HEK293 (cell line): ENCODE measurements at regions not wholly inside any gene's neighbourhood (a gene's known extent, or its start where the extent isn't known, plus 50 kb on each side); places are given as distances from the start of the nearest gene placed in this dataset.

Experiments used
- CTCF ChIA-PET: fragments of 350-600 bp; formaldehyde crosslinking; extraction: SDS; loops from one replicate; lab custom pipeline; 2021; ENCODE audit warnings: antibody characterized with exemption; lab: Yijun Ruan, JAX
- POLR2A ChIA-PET: fragments of 300-600 bp; formaldehyde crosslinking; extraction: SDS; loops from one replicate; lab custom pipeline; 2020; ENCODE audit warnings: antibody characterized with exemption, inconsistent platforms; lab: Yijun Ruan, JAX
- H3K27ac ChIP-seq: fragments of 200-500 bp; sonication (Bioruptor generic); 2 replicates; pipeline ENCODE4 v1.5.1; 2014; ENCODE audit warnings: low read depth, low read length, control low read depth, inconsistent platforms; ENCODE audit errors: extremely low read depth
- H3K36me3 ChIP-seq, 2 experiments: fragments of 200-500 bp in 1 of 2; sonication (Bioruptor generic) in 1 of 2; 1 replicate in 1 of 2; 2 replicates in 1 of 2; pipeline ENCODE4 v1.5.1; 2014 to 2017; ENCODE audit warnings: inconsistent platforms in 2 of 2, low read length in 2 of 2; ENCODE audit not compliant: control insufficient read depth in 2 of 2, insufficient read depth in 1 of 2
- H3K4me1 ChIP-seq: fragments of 200-500 bp; sonication (Bioruptor generic); 2 replicates; pipeline ENCODE4 v1.5.1; 2014; ENCODE audit warnings: mild to moderate bottlenecking, low read length, inconsistent platforms; ENCODE audit not compliant: control insufficient read depth, insufficient read depth
- H3K4me3 ChIP-seq: 2 replicates; pipeline ENCODE4 v1.5.1; 2011; ENCODE audit warnings: low read depth, mild to moderate bottlenecking, control low read depth, low read length, moderate library complexity
- H3K9me3 ChIP-seq: fragments of 200-500 bp; sonication (Bioruptor generic); 2 replicates; pipeline ENCODE4 v1.5.1; 2014; ENCODE audit warnings: low read depth, low read length, inconsistent platforms; ENCODE audit not compliant: control insufficient read depth, insufficient read depth
- GFI1B ChIP-seq: fragments of 450-650 bp; formaldehyde crosslinking; IDR thresholded peaks from 2 replicates; pipeline ENCODE4 v1.5.1; 2016; ENCODE audit warnings: missing biosample characterization, missing genetic modification characterization
- KLF9 ChIP-seq: fragments of 450-650 bp; formaldehyde crosslinking; IDR thresholded peaks from 2 replicates; pipeline ENCODE4 v1.5.1; 2016; ENCODE audit warnings: missing biosample characterization, missing genetic modification characterization, low read depth
- SALL2 ChIP-seq: fragments of 450-650 bp; formaldehyde crosslinking; IDR thresholded peaks from 2 replicates; pipeline ENCODE4 v1.5.0; 2017; ENCODE audit warnings: missing biosample characterization, mild to moderate bottlenecking, missing genetic modification characterization, borderline replicate concordance
- SP2 ChIP-seq: fragments of 450-650 bp; formaldehyde crosslinking; IDR thresholded peaks from 2 replicates; pipeline ENCODE4 v1.5.1; 2016; ENCODE audit warnings: missing biosample characterization, missing genetic modification characterization
- YY1 ChIP-seq: fragments of 450-650 bp; formaldehyde crosslinking; IDR thresholded peaks from 2 replicates; pipeline ENCODE4 v1.5.1; 2018; ENCODE audit warnings: missing biosample characterization, missing genetic modification characterization
- ZNF114 ChIP-seq: fragments of 450-650 bp; formaldehyde crosslinking; IDR thresholded peaks from 2 replicates; pipeline ENCODE4 v1.5.0; 2017; ENCODE audit warnings: missing biosample characterization, missing genetic modification characterization
- ZNF146 ChIP-seq: fragments of 450-650 bp; formaldehyde crosslinking; IDR thresholded peaks from 2 replicates; pipeline ENCODE4 v1.5.1; 2016; ENCODE audit warnings: missing biosample characterization, missing genetic modification characterization
- ZNF174 ChIP-seq: fragments of 450-650 bp; formaldehyde crosslinking; IDR thresholded peaks from 2 replicates; pipeline ENCODE4 v1.5.0; 2017; ENCODE audit warnings: missing biosample characterization, mild to moderate bottlenecking, missing genetic modification characterization
- ZNF175 ChIP-seq: fragments of 450-650 bp; formaldehyde crosslinking; IDR thresholded peaks from 2 replicates; pipeline ENCODE4 v1.5.1; 2016; ENCODE audit warnings: missing biosample characterization, missing genetic modification characterization
- ZNF221 ChIP-seq: fragments of 450-650 bp; formaldehyde crosslinking; IDR thresholded peaks from 2 replicates; pipeline ENCODE4 v1.5.1; 2017; ENCODE audit warnings: missing biosample characterization, missing genetic modification characterization, borderline replicate concordance
- ZNF248 ChIP-seq: fragments of 450-650 bp; formaldehyde crosslinking; IDR thresholded peaks from 2 replicates; pipeline ENCODE4 v1.5.1; 2017; ENCODE audit warnings: missing biosample characterization, missing genetic modification characterization
- ZNF302 ChIP-seq: fragments of 450-650 bp; formaldehyde crosslinking; IDR thresholded peaks from 2 replicates; pipeline ENCODE4 v1.5.1; 2016; ENCODE audit warnings: missing biosample characterization, missing genetic modification characterization, low read depth
- ZNF530 ChIP-seq: fragments of 450-650 bp; formaldehyde crosslinking; IDR thresholded peaks from 2 replicates; pipeline ENCODE4 v1.5.1; 2016; ENCODE audit warnings: low read depth, missing biosample characterization, missing genetic modification characterization
- ZNF549 ChIP-seq: fragments of 450-650 bp; IDR thresholded peaks from 2 replicates; pipeline ENCODE4 v1.5.1; 2018; ENCODE audit warnings: missing biosample characterization, missing genetic modification characterization, mild to moderate bottlenecking, inconsistent platforms, moderate library complexity
- ZNF558 ChIP-seq: fragments of 450-650 bp; formaldehyde crosslinking; IDR thresholded peaks from 2 replicates; pipeline ENCODE4 v1.5.1; 2016; ENCODE audit warnings: missing biosample characterization, missing genetic modification characterization
- ZNF624 ChIP-seq: fragments of 450-650 bp; formaldehyde crosslinking; IDR thresholded peaks from 2 replicates; pipeline ENCODE4 v1.5.1; 2017; ENCODE audit warnings: missing biosample characterization, missing genetic modification characterization
- ZNF707 ChIP-seq: fragments of 450-650 bp; formaldehyde crosslinking; IDR thresholded peaks from 2 replicates; pipeline ENCODE4 v1.5.1; 2016; ENCODE audit warnings: missing biosample characterization, missing genetic modification characterization
- TF ChIP-seq, protein P1 (sequence below): sonication (generic); formaldehyde crosslinking; IDR thresholded peaks from 2 replicates; pipeline ENCODE4 v1.8.1; 2022; ENCODE audit warnings: mild to moderate bottlenecking, moderate library complexity, missing genetic modification reagents
- TF ChIP-seq, protein P2 (sequence below): fragments of 450-650 bp; formaldehyde crosslinking; IDR thresholded peaks from 2 replicates; pipeline ENCODE4 v1.5.1; 2016; ENCODE audit warnings: missing biosample characterization, missing genetic modification characterization
- TF ChIP-seq, protein P3 (sequence below): fragments of 450-650 bp; formaldehyde crosslinking; conservative IDR thresholded peaks from 2 replicates; pipeline ENCODE4 v1.5.1; 2016; ENCODE audit warnings: low read depth, missing biosample characterization, missing genetic modification characterization

DNA sequence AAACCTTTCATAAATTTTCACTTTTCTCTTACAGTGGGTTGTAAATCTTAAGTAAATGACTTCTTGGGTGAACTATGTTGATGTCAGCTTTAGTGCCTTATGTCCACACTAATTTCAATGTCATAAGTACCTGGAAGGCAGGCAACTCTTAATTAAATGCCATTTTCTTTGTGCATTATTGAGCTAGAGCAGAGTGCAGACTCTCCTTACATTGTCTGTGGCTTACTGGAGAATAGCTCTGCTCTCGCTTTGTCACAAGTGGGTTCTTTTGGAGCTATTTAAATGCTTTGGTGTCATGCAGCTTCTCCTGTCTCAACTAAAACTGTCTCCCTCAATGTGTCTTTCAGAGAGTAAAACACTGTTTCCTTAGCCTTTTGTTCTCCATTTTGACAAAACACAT, 411.6 kb downstream of the STIM2 start:
- H3K4me1 ChIP-seq: no peaks in the 10 kb centered on the region
- H3K9me3 ChIP-seq: no peaks in the 10 kb centered on the region
- no peaks in the 10 kb centered on the region for H3K36me3 ChIP-seq
- TF ChIP-seq ZNF558 (tag by site-specific recombination) (no peak), ZNF707 (tag by site-specific recombination) (no peak), ZNF174 (tag by site-specific recombination) (no peak), ZNF302 (tag by site-specific recombination) (no peak), ZNF175 (tag by site-specific recombination) (no peak), YY1 (no peak), ZNF624 (tag by site-specific recombination) (no peak), ZNF221 (tag by site-specific recombination) (no peak), SP2 (tag by site-specific recombination) (no peak), ZNF530 (tag by site-specific recombination) (no peak), ZNF248 (tag by site-specific recombination) (no peak), ZNF114 (no peak), SALL2 (tag by site-specific recombination) (no peak), ZNF146 (tag by site-specific recombination) (no peak), GFI1B (tag by site-specific recombination) (no peak), ZNF549 (tag by site-specific recombination) (no peak), KLF9 (tag by site-specific recombination) (no peak)
- TF ChIP-seq, protein P1, sequence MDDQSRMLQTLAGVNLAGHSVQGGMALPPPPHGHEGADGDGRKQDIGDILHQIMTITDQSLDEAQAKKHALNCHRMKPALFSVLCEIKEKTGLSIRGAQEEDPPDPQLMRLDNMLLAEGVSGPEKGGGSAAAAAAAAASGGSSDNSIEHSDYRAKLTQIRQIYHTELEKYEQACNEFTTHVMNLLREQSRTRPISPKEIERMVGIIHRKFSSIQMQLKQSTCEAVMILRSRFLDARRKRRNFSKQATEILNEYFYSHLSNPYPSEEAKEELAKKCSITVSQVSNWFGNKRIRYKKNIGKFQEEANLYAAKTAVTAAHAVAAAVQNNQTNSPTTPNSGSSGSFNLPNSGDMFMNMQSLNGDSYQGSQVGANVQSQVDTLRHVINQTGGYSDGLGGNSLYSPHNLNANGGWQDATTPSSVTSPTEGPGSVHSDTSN: no peak
- TF ChIP-seq, protein P2, sequence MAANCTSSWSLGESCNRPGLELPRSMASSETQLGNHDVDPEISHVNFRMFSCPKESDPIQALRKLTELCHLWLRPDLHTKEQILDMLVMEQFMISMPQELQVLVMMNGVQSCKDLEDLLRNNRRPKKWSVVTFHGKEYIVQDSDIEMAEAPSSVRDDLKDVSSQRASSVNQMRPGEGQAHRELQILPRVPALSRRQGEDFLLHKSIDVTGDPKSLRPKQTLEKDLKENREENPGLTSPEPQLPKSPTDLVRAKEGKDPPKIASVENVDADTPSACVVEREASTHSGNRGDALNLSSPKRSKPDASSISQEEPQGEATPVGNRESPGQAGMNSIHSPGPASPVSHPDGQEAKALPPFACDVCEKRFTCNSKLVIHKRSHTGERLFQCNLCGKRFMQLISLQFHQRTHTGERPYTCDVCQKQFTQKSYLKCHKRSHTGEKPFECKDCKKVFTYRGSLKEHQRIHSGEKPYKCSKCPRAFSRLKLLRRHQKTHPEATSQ: no peak
- TF ChIP-seq, protein P3, sequence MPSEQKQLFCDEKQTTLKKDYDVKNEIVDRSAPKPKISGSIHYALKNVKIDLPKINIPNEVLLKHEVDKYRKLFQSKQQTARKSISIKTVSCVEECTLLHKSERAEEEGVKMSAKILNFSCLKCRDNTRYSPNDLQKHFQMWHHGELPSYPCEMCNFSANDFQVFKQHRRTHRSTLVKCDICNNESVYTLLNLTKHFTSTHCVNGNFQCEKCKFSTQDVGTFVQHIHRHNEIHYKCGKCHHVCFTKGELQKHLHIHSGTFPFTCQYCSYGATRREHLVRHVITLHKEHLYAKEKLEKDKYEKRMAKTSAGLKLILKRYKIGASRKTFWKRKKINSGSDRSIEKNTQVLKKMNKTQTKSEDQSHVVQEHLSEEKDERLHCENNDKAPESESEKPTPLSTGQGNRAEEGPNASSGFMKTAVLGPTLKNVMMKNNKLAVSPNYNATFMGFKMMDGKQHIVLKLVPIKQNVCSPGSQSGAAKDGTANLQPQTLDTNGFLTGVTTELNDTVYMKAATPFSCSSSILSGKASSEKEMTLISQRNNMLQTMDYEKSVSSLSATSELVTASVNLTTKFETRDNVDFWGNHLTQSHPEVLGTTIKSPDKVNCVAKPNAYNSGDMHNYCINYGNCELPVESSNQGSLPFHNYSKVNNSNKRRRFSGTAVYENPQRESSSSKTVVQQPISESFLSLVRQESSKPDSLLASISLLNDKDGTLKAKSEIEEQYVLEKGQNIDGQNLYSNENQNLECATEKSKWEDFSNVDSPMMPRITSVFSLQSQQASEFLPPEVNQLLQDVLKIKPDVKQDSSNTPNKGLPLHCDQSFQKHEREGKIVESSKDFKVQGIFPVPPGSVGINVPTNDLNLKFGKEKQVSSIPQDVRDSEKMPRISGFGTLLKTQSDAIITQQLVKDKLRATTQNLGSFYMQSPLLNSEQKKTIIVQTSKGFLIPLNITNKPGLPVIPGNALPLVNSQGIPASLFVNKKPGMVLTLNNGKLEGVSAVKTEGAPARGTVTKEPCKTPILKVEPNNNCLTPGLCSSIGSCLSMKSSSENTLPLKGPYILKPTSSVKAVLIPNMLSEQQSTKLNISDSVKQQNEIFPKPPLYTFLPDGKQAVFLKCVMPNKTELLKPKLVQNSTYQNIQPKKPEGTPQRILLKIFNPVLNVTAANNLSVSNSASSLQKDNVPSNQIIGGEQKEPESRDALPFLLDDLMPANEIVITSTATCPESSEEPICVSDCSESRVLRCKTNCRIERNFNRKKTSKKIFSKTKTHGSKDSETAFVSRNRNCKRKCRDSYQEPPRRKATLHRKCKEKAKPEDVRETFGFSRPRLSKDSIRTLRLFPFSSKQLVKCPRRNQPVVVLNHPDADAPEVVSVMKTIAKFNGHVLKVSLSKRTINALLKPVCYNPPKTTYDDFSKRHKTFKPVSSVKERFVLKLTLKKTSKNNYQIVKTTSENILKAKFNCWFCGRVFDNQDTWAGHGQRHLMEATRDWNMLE (tag by site-specific recombination): no peak
- CTCF ChIA-PET: no interaction called here
- POLR2A ChIA-PET: no interaction called here
- no peak overlapping the region for H3K27ac ChIP-seq
- no peak overlapping the region for H3K4me3 ChIP-seq
